GM19395 (cell line): ENCODE measurements at regions not wholly inside any gene's neighbourhood (a gene's known extent, or its start where the extent isn't known, plus 50 kb on each side); places are given as distances from the start of the nearest gene placed in this dataset.

Experiments
- ATAC-seq: cut with Tn5 transposase; IDR thresholded peaks from one replicate; pipeline ENCODE4 v1.9.1; 2021; ENCODE audit warnings: mild to moderate bottlenecking, moderate library complexity; ENCODE audit not compliant: unreplicated experiment

DNA sequence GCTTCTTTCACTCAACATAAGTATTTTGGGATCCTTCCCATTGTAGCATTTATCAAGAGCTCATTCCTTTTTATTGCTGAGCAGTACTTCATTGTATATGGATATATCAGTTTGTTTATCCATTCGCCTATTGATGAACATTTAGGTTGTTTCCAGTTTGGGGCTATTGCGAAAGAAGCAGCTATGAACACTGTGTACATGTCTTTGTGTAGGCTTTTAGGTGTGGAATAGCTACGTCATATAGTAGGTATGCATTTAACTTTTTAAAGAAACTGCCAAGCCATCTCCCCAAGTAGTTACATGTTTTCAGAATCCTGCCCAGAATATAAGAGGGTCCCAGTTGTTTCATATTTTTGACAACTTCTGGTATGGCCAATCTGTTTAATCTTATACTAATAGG is 468.1 kb downstream of the IPMK start:
- ATAC-seq: no peak

DNA sequence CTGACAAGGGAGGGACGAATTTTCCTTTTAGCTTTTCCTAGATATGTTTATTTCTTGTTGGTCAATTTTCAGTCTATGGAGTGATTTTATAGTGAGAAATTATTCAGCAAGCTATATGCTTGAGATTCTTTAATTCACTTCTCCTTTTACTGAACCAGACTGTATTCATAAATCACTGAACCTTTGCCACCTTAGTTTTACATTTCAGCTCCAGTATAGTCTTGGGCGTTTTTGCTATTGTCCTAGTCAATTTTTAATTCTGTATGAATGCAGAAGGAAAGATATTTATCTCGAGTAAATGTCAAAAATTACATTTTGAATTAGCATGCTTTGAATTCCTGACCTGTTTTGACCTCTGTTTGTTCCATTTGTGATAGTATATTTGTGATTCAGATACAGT is 468.9 kb downstream of the IPMK start:
- no peak for ATAC-seq

GRCh38 chr10:57791546-57791945 is 476.1 kb downstream of the IPMK start:
- ATAC-seq: no peak

GRCh38 chr10:57790703-57791102 is 477.0 kb downstream of the IPMK start:
- ATAC-seq: no peak

- no peak for ATAC-seq
Measured at GRCh38 chr10:57788117-57788516, 479.6 kb downstream of the IPMK start.

GRCh38 chr10:57786850-57787750 is 480.6 kb downstream of the IPMK start:
- no peak for ATAC-seq

DNA sequence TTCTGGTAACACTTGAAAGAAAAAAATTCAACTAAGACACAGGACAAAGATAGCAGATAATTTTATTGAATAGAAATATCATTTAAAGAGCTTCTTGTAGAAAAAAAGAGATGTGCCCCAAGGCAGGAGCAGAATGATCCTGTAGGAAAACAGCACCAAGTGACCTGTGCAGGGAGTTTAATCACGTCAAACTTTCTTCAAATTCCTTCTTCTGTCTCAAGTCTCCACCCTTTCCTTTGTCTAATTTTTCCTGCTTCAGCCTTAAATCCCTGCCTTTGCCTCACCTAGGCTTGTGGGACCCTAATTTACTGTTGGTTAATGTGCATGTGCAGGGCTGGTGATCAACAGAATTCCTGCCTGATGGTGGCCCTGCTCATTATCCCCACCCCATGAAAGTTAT is 481.4 kb downstream of the IPMK start:
- ATAC-seq: no peak

- no peak for ATAC-seq
Measured at GRCh38 chr10:57785546-57785945, 482.1 kb downstream of the IPMK start.

DNA sequence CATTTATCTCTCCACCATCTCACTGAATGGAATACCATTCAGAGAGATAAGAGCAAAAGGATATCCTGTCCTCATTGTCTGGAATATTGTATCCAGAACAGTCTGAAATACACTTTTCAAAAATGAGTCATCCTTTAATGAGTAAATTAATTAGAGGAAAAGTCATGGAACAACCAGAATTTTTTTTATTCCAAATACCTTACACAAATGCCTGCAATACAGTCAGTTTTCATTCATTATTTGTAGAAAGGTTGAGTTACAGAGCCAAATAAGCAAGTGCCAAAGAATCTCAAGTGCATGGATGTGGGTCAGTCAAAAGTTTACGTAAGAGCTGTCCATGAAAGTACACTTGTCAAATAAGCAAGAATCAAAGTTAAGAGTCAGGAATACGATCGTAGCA is 482.6 kb downstream of the IPMK start:
- ATAC-seq: no peak

GRCh38 chr10:57776688-57777432 is 490.8 kb downstream of the IPMK start:
- ATAC-seq: no peak

DNA sequence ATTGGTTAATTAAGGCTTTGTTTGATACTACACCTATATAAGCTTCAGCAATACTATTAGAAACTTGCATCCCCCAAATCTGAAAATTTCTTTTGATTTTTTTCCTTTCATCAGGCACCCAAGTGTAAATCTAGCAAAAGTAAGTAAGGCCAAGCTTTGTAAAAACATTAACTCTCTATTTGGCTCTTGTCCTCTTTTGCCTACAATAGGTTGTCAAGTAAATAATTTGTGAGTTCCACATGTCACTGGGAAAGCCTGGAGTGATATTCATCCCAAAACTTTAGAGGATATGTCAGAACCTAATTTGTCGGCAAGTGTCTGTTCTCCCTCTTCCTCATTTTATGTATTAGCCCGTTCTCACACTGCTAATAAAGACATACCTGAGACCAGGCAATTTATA is 492.4 kb downstream of the IPMK start:
- no peak for ATAC-seq

DNA sequence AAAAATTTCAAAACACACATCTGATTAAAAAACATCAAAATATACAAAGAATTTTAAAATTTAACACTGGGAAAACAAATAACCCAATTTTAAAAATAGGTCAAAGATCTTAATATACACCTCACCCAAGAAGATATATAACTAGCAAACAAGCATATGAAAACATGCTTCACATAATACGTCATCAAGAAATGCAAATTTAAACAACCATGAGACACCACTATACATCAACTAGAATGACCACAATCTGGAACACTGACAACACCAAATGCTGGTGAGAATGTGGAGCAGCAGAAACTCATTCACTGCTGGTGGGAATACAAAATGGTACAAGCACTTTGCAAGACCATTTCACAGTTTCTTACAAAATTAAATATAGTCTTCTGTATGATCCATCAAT is 498.4 kb downstream of the IPMK start:
- no peak for ATAC-seq

GRCh38 chr10:57759777-57760176 is 507.9 kb downstream of the IPMK start:
- ATAC-seq: no peak

DNA sequence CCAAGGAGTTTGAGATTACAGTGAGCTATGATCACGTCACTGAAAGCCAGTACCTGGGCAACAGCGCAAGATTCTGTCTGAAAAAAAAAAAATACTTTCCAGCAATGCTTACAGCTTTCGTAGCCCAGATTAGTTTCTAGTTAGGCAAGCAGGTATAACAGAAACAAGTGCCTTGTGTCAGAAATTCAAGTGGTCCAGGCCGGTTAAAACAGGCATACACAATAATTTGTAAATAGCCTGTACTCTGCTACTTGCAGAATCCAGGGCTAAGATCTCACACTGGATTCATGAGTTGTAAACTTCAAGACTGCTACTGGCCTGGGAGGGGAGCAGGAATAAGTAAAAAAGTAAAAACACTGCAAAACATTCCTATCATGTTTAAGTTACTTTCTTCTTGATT is 512.9 kb downstream of the IPMK start:
- no peak for ATAC-seq

DNA sequence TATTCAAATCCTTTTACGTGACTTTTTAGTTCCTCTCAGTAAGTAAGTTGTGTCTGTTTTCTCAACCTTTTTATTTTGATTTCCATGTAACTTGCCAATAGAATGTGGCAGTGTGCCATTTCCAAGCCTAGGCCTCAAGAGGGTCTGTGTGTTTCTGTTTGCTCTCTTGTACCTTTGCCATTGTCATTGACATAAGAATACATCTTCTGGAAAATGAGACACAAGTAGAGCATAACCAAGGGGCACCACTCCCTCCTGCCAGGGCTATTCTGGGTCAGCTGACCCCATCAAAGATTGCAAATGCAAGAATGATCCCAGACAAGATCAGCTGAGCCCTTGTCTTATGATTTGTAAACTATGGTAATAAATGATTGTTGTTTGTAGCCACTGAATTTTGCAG is 524.0 kb downstream of the IPMK start:
- ATAC-seq: no peak

GRCh38 chr10:57741751-57742150 is 525.9 kb downstream of the IPMK start:
- ATAC-seq: no peak

DNA sequence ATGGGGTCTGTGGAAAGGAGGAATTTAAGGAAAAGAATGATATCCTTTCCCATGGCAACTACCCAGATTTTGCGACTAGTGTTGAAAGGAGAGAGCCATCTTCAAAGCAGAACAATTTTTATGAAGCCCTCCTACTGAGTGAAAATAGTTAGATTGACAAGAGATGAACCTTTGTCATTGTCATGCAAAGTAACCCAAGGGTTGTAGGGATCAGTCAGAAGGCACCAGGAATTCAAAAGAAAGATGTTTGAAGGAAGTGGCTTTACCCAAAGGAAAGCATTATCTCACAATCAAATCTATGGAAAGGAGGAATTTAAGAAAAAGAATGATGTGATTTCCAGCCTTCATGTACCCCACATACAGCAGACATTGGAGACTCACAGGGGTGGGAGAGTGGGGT is 544.4 kb downstream of the IPMK start:
- ATAC-seq: no peak

- no peak for ATAC-seq
Measured at GRCh38 chr10:57716884-57717283, 550.8 kb downstream of the IPMK start.

DNA sequence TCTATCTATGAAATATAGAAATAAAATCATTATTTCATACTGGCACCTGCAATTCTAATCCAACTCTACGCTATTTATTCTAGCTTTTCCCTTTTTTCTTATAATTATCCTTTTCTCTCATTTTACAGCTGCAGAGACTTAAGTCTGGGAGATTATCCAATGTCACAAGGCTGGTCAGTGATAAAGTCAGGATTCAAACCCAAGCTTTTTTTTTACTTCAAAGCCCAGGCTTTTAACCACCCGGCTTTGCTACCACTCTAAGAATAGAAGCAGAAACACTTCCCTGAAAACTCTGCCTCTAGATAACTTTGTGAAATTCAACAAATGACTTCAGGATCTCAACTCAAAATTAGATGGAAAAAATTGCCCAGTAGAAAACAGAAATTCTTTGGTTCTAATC is 552.5 kb downstream of the IPMK start:
- no peak for ATAC-seq

GRCh38 chr10:57707300-57707658 is 560.4 kb downstream of the IPMK start:
- no peak for ATAC-seq

GRCh38 chr10:57706576-57707299 is 561.0 kb downstream of the IPMK start:
- no peak for ATAC-seq

- ATAC-seq: no peak
Measured at GRCh38 chr10:57706016-57706415, 561.7 kb downstream of the IPMK start.
